ENCODE measurements at regions not wholly inside any gene's neighbourhood (a gene's known extent, or its start where the extent isn't known, plus 50 kb on each side); places are given as distances from the start of the nearest gene placed in this dataset.
"Not testable (repeated sequence)": the region's sequence is repeated elsewhere in the genome, so short reads cannot be mapped to it uniquely, and the experiment has no call there.

DNA sequence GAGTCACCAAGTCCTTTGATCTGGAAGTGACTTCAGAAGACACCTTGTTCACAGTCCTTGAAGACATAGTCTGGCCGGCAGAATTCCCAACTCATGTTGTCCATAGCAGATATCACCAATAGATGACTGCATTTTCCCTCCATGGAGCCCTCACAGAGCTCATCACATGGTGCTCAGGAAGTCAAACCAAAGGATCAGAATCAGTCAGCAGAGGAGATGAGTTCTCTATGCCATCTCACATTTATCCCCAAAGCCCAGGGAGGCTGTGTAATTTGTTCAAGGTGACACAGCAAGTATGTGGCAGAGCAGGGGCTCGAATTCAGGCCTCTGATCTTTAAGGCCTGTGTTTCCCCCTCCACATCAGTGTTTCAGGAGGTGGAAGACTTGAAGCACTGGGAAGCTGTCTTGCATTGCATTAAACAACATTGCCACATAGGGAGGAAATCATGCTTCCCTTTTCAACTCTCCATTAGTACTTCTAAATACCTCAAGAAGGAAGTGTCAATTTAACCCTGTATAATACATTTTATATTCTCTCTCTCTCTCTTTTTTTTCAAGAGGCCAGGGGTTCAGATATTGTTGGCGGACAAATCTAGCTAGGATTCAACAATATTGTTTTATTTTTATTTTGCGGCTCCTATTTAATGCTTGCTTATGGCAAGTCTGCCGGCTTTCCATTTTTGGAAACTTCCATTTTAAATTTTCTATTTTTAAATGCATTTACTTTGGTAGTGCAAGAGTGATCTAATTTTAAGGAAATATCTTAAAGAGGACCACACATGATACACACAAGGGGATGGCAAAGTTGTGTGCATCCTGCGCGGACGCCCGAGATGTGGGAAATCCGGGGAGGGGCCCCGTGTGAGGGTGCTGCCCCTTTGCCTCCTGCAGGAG, 61.9 kb downstream of the NPIPB5 start:
- not testable (repeated sequence) for H3K4me3 ChIP-seq (ENCODE audit: low read length); DNase-seq (ENCODE audit: low read depth)

DNA sequence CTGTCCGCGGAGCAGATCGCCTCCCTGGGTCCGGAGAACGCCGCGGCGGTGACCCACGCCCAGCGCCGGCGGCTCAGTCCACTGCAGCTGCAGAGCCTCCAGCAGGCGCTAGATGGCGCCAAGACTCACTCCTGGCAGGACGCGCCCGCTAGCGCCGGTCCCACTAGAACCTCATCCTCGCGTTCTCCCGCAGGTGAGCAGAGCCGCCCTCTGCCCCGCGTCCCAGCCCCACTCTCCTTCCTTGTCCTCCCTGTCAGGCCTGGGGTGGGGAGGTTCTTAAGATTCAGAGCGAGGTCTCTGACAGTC, 62.5 kb downstream of the NPIPB5 start:
- not testable (repeated sequence) for DNase-seq (ENCODE audit: low read depth); H3K4me3 ChIP-seq (ENCODE audit: low read length)

DNA sequence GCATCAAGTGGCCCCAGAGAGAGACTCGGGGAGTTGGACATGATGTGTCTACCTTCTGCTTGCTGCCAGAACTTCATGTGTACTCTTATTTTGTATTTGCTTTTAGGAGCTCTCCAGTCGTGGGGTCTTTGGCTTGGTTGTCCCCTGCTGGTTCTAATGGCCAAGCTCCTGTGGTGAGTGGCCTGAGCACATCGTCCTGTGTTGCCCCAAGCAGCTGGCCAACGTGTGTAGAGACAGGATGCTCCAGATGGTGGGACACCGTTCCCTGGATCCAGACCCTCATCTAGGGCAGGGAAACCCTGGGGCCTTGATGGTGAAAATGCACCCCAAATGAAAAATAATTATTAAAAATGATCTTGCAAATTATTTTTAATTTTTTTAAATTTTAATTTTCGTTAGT, 65.8 kb downstream of the NPIPB5 start:
- not testable (repeated sequence) for DNase-seq (ENCODE audit: low read depth); H3K4me3 ChIP-seq (ENCODE audit: low read length)

DNA sequence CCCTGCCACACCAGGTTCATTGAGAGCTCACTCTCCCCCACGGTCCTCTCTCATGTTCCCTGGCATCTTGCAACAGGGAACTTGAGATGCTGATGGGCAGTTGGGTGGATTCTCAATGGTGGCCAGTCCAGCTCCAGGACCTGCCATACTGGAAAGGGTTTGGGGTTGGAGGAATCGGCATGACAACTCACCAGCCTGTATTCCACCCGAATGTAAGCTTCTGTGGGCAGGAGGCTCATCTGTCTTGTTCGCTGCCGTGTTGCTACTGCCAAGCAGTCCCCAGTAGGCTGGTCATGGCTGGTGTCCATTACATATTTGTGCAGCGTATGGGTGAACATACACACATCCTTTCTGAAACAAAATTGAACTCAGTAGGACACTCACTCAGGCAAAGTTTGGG, 72.5 kb downstream of the NPIPB5 start:
- not testable (repeated sequence) for DNase-seq (ENCODE audit: low read depth); H3K4me3 ChIP-seq (ENCODE audit: low read length)

DNA sequence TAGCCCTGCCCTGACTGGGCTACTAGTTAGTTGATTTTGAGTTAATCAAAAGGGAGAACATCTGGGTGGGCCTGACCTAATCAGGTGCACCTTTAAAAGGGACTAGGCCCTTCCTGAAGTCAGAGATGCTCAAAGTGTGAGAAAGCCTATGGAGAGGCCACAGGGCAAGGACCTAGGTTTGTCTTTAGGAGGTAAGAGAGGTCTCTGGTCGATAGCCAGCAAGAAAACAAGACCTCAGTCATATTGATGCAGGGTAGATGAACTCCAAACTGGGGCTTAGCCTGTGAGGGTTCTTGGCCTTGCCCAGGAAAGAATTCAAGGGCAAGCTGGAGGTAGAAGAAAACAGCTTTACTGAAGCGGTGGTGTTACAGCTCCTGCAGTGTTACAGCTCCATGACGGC, 73.8 kb downstream of the NPIPB5 start:
- DNase-seq (ENCODE audit: low read depth); H3K4me3 ChIP-seq (ENCODE audit: low read length): not testable (repeated sequence)

DNA sequence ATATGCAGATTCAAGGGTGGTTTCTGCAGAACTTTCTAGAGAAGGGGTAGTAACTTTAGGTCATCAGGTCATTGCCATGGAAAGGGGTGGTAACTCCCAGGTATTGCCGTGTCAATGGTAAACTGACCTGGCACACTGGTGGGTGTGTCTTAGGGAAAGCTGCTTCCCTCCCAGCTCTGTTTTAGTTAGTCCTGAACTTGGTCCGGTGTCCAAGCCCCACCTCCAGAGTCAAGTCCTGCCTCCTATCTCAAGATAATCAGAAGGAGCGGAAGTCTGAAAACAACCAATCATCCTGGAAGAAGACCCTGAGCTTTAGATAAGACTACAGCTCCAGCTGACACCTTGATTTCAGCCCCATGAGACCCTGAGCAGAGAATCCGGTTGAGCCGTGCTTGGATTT, 74.2 kb downstream of the NPIPB5 start:
- DNase-seq (ENCODE audit: low read depth); H3K4me3 ChIP-seq (ENCODE audit: low read length): not testable (repeated sequence)

DNA sequence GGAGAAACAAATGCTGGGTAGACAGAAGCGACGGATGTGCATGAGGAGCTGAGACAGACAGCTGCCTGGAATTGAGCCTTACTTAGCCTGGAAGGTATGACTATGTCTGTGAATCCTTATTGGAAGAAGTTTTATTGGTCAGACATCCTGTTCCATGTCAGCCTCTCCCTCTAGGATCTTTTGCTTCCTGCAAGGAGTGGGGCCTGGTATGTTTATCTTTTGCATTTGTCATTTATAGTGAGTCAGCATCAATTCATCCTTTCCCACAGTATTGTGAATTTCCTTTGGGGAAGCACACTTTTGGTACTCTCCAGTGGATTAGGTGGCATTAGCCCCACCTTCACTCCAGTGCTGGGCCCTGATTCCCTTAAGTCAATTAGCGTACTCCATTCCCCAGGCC, 74.7 kb downstream of the NPIPB5 start:
- not testable (repeated sequence) for DNase-seq (ENCODE audit: low read depth); H3K4me3 ChIP-seq (ENCODE audit: low read length)

DNA sequence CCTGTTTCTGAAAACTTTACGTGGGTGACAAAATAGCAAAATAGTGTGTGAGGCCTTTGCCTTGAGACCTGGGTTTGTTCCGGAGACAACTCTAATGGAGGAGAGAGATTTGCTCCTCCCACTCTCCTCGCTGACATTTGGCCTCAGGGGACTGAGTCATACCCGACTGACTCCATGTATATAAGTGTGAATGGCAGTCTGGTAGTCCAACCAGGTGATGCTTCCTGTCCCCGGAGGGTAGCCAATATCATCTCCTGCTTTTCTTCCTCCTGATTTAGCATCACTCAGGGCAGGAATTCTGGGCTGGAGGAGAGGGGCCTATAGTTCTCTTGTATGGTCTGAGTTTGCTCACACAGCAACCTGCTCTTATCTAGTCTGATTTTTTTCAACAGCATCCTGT, 76.0 kb downstream of the NPIPB5 start:
- not testable (repeated sequence) for H3K4me3 ChIP-seq (ENCODE audit: low read length); DNase-seq (ENCODE audit: low read depth)

DNA sequence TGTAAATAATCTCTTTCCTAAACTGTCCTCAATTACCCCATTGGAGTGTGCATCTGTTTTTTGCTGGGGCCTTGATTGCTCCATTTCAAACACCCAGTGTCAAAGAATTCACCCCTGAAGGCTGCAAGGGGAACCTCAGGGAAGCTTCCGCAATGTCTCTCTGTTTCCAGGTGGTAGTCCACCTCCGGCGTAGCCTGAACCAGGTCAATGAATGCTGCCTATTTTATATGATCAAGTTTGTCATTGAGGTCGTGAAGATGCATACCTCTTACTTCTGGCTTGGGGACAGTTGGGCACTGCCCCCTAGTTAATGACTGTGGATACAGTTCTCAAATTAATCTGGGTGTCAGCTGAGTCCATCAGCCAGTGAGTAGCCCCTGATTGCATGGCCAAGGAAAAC, 79.1 kb downstream of the NPIPB5 start:
- not testable (repeated sequence) for DNase-seq (ENCODE audit: low read depth); H3K4me3 ChIP-seq (ENCODE audit: low read length)

DNA sequence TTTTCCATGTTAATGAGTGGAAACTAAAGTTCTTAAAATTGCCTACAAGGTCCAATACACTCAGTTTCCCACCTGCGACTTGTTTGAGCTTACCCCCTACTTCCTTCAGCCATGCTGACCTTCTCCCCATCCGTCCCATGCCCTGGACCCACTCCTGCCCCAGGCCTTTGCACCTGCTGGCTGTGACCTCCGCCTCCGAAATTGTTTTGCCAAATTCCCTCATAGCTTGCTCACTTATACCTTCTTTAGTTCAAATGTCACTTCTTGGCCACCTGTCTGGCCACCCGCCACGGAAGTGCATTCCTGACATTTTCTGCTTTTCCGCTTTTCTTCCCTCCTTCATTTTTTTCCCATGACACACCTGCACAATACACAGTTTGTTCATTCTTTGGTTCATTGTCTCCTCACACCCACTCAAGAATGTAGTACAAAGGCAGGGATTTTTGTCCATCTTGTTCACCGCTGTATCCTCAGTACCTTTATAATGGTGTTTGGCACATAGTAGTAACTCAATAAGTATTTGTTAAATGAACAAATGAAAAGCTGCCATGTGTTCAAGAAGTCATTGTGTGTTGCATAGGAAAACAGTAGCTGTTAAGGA, 85.9 kb downstream of the NPIPB5 start:
- not testable (repeated sequence) for H3K4me3 ChIP-seq (ENCODE audit: low read length); DNase-seq (ENCODE audit: low read depth)

DNA sequence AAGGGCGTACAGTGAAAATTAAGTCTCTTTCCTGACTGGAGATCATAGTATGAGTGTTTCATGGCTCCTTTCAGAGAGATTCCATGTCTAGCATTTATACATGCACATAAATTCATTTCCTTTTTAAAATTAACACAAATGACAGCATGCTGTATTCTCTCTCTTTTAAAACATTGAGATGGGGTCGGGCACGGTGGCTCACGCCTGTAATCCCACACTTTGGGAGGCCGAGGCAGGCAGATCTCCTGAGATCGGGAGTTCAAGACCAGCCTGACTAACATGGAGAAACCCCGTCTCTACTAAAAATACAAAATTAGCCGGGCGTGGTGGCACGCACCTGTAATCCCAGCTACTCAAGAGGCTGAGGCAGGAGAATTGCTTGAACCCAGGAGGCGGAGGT, 93.1 kb downstream of the NPIPB5 start:
- not testable (repeated sequence) for DNase-seq (ENCODE audit: low read depth); H3K4me3 ChIP-seq (ENCODE audit: low read length)

DNA sequence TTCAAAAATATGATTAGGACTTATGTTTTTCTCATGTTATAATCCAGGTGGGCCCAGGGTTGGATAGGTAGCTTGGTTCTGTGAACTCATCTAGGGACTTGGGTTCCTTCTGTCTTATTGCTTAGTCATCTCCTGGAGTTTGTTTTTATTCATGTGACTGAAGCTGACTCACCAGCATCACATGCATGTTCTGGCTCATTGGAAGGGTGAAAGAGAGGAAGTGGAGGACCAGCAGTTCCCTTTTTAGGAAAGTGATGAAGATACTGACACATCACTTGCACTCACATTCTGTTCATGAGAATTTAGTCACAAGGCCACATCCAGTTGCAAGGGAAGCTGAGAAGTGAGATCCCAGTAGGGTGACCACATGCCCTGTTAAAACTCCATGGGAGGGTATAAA, 95.9 kb downstream of the NPIPB5 start:
- H3K4me3 ChIP-seq (ENCODE audit: low read length); DNase-seq (ENCODE audit: low read depth): not testable (repeated sequence)

DNA sequence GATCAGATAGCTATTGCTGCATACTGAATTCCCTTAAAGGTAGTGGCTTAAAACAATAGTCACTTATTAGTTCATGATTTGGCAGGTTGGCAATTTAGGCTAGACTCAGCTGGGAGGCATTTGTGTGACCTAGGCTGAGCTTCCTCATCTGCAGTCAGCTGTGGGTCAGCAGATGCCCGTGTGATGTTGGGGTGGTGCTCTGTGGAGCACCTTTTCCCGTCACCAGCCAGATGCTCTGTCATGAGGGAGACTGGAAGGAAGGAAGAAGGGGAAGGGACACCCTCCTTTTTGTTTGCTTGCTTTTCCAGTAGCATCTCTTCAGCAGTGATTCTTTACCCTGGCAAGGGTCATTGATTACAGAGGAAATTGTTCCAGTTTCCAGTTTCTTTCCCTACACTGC, 99.1 kb downstream of the NPIPB5 start:
- not testable (repeated sequence) for H3K4me3 ChIP-seq (ENCODE audit: low read length); DNase-seq (ENCODE audit: low read depth)

DNA sequence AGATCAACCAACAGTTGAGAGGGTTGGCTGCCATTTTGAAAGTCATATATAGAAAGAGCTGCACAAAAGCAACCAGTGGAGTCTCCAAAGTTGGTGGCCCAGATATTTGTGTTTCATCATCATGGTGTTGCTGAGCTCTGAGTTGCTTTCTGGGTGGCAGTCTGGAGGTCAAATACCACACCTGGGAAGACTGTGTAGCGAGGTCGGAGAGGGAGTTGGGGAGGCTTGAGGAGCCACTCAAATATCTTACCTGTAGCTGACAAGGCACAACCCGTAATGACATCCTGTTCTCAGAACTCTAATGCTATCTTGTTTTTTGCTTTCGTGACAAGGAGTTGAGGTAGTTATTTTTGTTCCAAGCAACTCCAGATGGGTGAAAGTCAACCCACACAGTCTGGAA, 100.4 kb downstream of the NPIPB5 start:
- not testable (repeated sequence) for DNase-seq (ENCODE audit: low read depth); H3K4me3 ChIP-seq (ENCODE audit: low read length)

DNA sequence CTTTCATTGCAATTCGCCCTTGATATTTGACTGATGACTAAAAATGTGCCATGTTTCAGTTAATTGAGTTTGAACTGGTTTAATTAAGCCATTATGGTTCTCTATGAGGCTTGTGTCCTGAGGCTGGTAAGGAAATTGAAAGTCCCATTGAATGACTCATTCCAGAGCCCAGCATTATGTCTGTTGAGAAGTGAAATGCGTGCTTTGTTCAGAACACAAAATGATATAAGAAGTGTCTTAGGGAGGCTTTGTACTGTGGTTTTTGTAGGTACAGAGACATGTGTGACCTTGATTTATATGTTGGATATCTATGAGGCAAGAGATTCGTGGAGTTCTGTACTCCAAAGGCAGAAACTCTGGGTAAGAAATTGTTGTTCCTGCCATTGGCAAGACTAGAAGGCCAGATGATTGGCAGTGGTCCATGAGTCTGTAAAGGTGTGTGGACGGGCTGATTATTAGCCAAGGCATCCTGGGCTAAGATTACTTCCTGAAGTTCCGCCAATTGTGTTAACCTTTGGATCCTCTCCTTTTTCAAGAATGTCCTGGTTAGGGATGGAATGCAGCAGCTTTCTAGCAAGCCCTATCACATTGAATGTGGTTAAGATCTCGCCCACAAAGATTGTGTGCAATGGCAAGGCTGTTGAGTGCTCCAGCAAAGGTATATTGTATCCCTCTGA, 103.7 kb downstream of the NPIPB5 start:
- H3K4me3 ChIP-seq (ENCODE audit: low read length): no peak overlapping the region
- TF ChIP-seq, protein P1, sequence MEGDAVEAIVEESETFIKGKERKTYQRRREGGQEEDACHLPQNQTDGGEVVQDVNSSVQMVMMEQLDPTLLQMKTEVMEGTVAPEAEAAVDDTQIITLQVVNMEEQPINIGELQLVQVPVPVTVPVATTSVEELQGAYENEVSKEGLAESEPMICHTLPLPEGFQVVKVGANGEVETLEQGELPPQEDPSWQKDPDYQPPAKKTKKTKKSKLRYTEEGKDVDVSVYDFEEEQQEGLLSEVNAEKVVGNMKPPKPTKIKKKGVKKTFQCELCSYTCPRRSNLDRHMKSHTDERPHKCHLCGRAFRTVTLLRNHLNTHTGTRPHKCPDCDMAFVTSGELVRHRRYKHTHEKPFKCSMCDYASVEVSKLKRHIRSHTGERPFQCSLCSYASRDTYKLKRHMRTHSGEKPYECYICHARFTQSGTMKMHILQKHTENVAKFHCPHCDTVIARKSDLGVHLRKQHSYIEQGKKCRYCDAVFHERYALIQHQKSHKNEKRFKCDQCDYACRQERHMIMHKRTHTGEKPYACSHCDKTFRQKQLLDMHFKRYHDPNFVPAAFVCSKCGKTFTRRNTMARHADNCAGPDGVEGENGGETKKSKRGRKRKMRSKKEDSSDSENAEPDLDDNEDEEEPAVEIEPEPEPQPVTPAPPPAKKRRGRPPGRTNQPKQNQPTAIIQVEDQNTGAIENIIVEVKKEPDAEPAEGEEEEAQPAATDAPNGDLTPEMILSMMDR (conservative IDR thresholded peaks at IDR 0.05; ENCODE audit: low read depth, low read length): no peak
- no peak for DNase-seq (ENCODE audit: low read depth)

Measured in retinal pigment epithelial cell (primary cell).